Breast epithelium (tissue), 4 donors: ENCODE measurements at regions not wholly inside any gene's neighbourhood (a gene's known extent, or its start where the extent isn't known, plus 50 kb on each side); places are given as distances from the start of the nearest gene placed in this dataset.
"Not testable (repeated sequence)": the region's sequence is repeated elsewhere in the genome, so short reads cannot be mapped to it uniquely, and the experiment has no call there.

Source experiments
- DNase-seq, 2 donors: peaks; one replicate each; pipeline ENCODE4 v3.0.0-alpha.2; 2019; ENCODE audit warnings: low spot score in 2 of 2
- H3K27ac ChIP-seq, 2 donors: fragments of 200-600 bp; sonication (generic) in 1 of 2; one replicate each; pipeline ENCODE4 v1.5.1; 2016 to 2019; ENCODE audit warnings: mild to moderate bottlenecking in 1 of 2
- H3K27me3 ChIP-seq, 2 donors: fragments of 200-600 bp; sonication (generic) in 1 of 2; one replicate each; pipeline versions ENCODE4 v1.5.1 to v1.6.0; 2017 to 2019; ENCODE audit warnings: control low read depth in 1 of 2, mild to moderate bottlenecking in 1 of 2
- H3K36me3 ChIP-seq: fragments of 200-600 bp; one replicate; pipeline ENCODE4 v1.5.1; 2019
- H3K4me1 ChIP-seq, 2 donors: fragments of 200-600 bp; sonication (generic); one replicate each; pipeline ENCODE4 v1.5.1; 2016 to 2019; ENCODE audit warnings: control low read depth in 1 of 2
- H3K4me3 ChIP-seq, 3 donors: fragments of 200-600 bp; sonication (generic); 1 replicate in 2 of 3; 2 replicates in 1 of 3; pipeline ENCODE4 v1.5.1; 2016 to 2019; ENCODE audit warnings: mild to moderate bottlenecking in 3 of 3, moderate library complexity in 2 of 3
- H3K9me3 ChIP-seq, 2 donors: fragments of 200-600 bp; sonication (generic) in 1 of 2; one replicate each; pipeline ENCODE4 v1.5.1; 2016 to 2019; ENCODE audit warnings: control low read depth in 1 of 2
- CTCF ChIP-seq, 3 donors: fragments of 450-650 bp; IDR thresholded peaks; one replicate each; pipeline ENCODE4 v1.5.1; 2016 to 2017; ENCODE audit warnings: antibody characterized with exemption in 3 of 3, mild to moderate bottlenecking in 3 of 3, moderate library complexity in 3 of 3
- POLR2A ChIP-seq: fragments of 450-650 bp; IDR thresholded peaks from one replicate; pipeline ENCODE4 v1.6.1; 2016; ENCODE audit warnings: antibody characterized with exemption, mild to moderate bottlenecking, moderate library complexity
- POLR2AphosphoS5 ChIP-seq, 3 donors: sonication (generic); formaldehyde crosslinking; IDR thresholded peaks; one replicate each; pipeline ENCODE4 v1.6.1; 2017; ENCODE audit warnings: antibody characterized with exemption in 3 of 3
- intact Hi-C: fragments of 100-400 bp; cut with DNase I; formaldehyde crosslinking; loops from one replicate; pipeline ENCODE4 v1.15.1; 2023; ENCODE audit warnings: low total_unique reads

GRCh38 chr6:121635355-121635754 is 199.9 kb downstream of the GJA1 start:
- no peak for DNase-seq
- Histone ChIP-seq H3K27ac (no peak overlapping the region), H3K9me3 (peaks cover 23 to 45% of the 10 kb centered on the region in 2 donors), H3K27me3 (no peaks in the 10 kb centered on the region), H3K4me1 (no peaks in the 10 kb centered on the region), H3K4me3 (no peak overlapping the region), H3K36me3 (no peaks in the 10 kb centered on the region)
- TF ChIP-seq CTCF (IDR thresholded peaks at IDR 0.05) = no peak
- TF ChIP-seq POLR2A = no peak
- TF ChIP-seq POLR2AphosphoS5 (IDR thresholded peaks at IDR 0.05) = no peak
- intact Hi-C loops = no loop called here

- intact Hi-C loops, DNase-seq, H3K36me3 ChIP-seq, H3K4me3 ChIP-seq, H3K27me3 ChIP-seq, H3K4me1 ChIP-seq, H3K27ac ChIP-seq: not testable (repeated sequence)
- peaks cover 23 to 40% of the 10 kb centered on the region in 2 donors for H3K9me3 ChIP-seq
Observed at GRCh38 chr6:121636217-121636616, 200.8 kb downstream of the GJA1 start.

GRCh38 chr6:121639021-121639420 is 203.6 kb downstream of the GJA1 start:
- TF ChIP-seq POLR2AphosphoS5 (IDR thresholded peaks at IDR 0.05) = no peak
- TF ChIP-seq CTCF (IDR thresholded peaks at IDR 0.05) = no peak
- no peak for TF ChIP-seq POLR2A
- Histone ChIP-seq H3K27ac (no peak overlapping the region), H3K9me3 (peaks cover 11 to 18% of the 10 kb centered on the region in 2 donors), H3K4me1 (no peaks in the 10 kb centered on the region), H3K4me3 (no peak overlapping the region), H3K36me3 (no peaks in the 10 kb centered on the region), H3K27me3 (no peaks in the 10 kb centered on the region)
- DNase-seq = no peak
- intact Hi-C loops = no loop called here

- Histone ChIP-seq H3K27ac (no peak overlapping the region), H3K36me3 (no peaks in the 10 kb centered on the region), H3K4me3 (no peak overlapping the region), H3K4me1 (no peaks in the 10 kb centered on the region), H3K9me3 (peaks cover 10 to 14% of the 10 kb centered on the region in 2 donors), H3K27me3 (no peaks in the 10 kb centered on the region)
- TF ChIP-seq POLR2A (no peak), POLR2AphosphoS5 (IDR thresholded peaks at IDR 0.05) (no peak), CTCF (IDR thresholded peaks at IDR 0.05) (no peak)
- intact Hi-C loops = no loop called here
- DNase-seq = no peak
Observed at GRCh38 chr6:121641158-121641557, 205.7 kb downstream of the GJA1 start.

- no peak for DNase-seq
- Histone ChIP-seq H3K27me3 (no peaks in the 10 kb centered on the region), H3K4me1 (no peaks in the 10 kb centered on the region), H3K27ac (no peak overlapping the region), H3K9me3 (no peaks in the 10 kb centered on the region), H3K4me3 (no peak overlapping the region), H3K36me3 (no peaks in the 10 kb centered on the region)
- intact Hi-C loops = no loop called here
- no peak for TF ChIP-seq POLR2AphosphoS5 (IDR thresholded peaks at IDR 0.05)
Observed at GRCh38 chr6:121645100-121645745, 209.8 kb downstream of the GJA1 start.

- intact Hi-C loops = loop anchor here (2.0 kb wide), 1 partner anchor 35 kb away; no protein-coding TSS in a partner anchor
- no peak for DNase-seq
- Histone ChIP-seq H3K4me3 (no peak overlapping the region), H3K4me1 (no peaks in the 10 kb centered on the region), H3K9me3 (no peaks in the 10 kb centered on the region), H3K36me3 (no peaks in the 10 kb centered on the region), H3K27me3 (no peaks in the 10 kb centered on the region), H3K27ac (no peak overlapping the region)
- TF ChIP-seq POLR2AphosphoS5 (IDR thresholded peaks at IDR 0.05) = no peak
- TF ChIP-seq CTCF (IDR thresholded peaks at IDR 0.05) = no peak
- no peak for TF ChIP-seq POLR2A
Observed at GRCh38 chr6:121647905-121648304, 212.5 kb downstream of the GJA1 start.
